Nephron progenitor cell (in vitro differentiated cells): ENCODE measurements at regions not wholly inside any gene's neighbourhood (a gene's known extent, or its start where the extent isn't known, plus 50 kb on each side); places are given as distances from the start of the nearest gene placed in this dataset.

Source experiments
- DNase-seq: peaks from one replicate; pipeline ENCODE4 v3.0.0; 2021
- H3K27ac Mint-ChIP-seq: 2 replicates; pipeline ENCODE4 v1.8.0; 2021; ENCODE audit warnings: mild to moderate bottlenecking, moderate library complexity, mixed read lengths
- H3K27me3 Mint-ChIP-seq: 2 replicates; pipeline ENCODE4 v1.8.0; 2021; ENCODE audit warnings: mild to moderate bottlenecking, low read depth, mixed read lengths; ENCODE audit not compliant: poor library complexity
- H3K36me3 Mint-ChIP-seq: 2 replicates; pipeline ENCODE4 v1.8.0; 2021; ENCODE audit warnings: low read depth, mixed read lengths
- H3K4me1 Mint-ChIP-seq: 2 replicates; pipeline ENCODE4 v1.8.0; 2021; ENCODE audit warnings: mixed read lengths
- H3K4me3 Mint-ChIP-seq: 2 replicates; pipeline ENCODE4 v1.8.0; 2021; ENCODE audit warnings: mild to moderate bottlenecking, moderate library complexity, mixed read lengths
- H3K9me3 Mint-ChIP-seq: 2 replicates; pipeline ENCODE4 v1.8.0; 2021; ENCODE audit warnings: mild to moderate bottlenecking, moderate library complexity, mixed read lengths
- CTCF ChIP-seq: fragments of 200-600 bp; sonication (generic); IDR thresholded peaks from 2 replicates; pipeline ENCODE4 v1.5.0; 2021; ENCODE audit warnings: antibody characterized with exemption

- no peaks in the 10 kb centered on the region for H3K9me3 Mint-ChIP-seq
- no peak for TF ChIP-seq CTCF
- no peaks in the 10 kb centered on the region for H3K27me3 Mint-ChIP-seq
- H3K27ac Mint-ChIP-seq: no peak overlapping the region
- DNase-seq: no peak
- H3K4me1 Mint-ChIP-seq: no peaks in the 10 kb centered on the region
- H3K36me3 Mint-ChIP-seq: no peaks in the 10 kb centered on the region
- no peak overlapping the region for H3K4me3 Mint-ChIP-seq
Observed at GRCh38 chr10:54853883-54854282, 52.9 kb upstream of the PCDH15 start.
